Activated naive CD8-positive, alpha-beta T cell treated with anti-CD3 and anti-CD28 coated beads, Interleukin-2, amount 50 U/mL, for 24 hours (primary cell): ENCODE measurements at regions not wholly inside any gene's neighbourhood (a gene's known extent, or its start where the extent isn't known, plus 50 kb on each side); places are given as distances from the start of the nearest gene placed in this dataset.
"Not testable (repeated sequence)": the region's sequence is repeated elsewhere in the genome, so short reads cannot be mapped to it uniquely, and the experiment has no call there.

Experiments
- ATAC-seq: fragments of 150-1000 bp; cut with Tn5 transposase; one replicate; pipeline ENCODE4 v1.10.0; 2021
- DNase-seq: peaks from one replicate; pipeline ENCODE4 v3.0.0; 2021
- H3K27ac Mint-ChIP-seq: one replicate; pipeline ENCODE4 v1.8.0; 2021; ENCODE audit warnings: mild to moderate bottlenecking, mixed read lengths
- H3K27me3 Mint-ChIP-seq: one replicate; pipeline ENCODE4 v1.8.0; 2021; ENCODE audit warnings: mixed read lengths
- H3K36me3 Mint-ChIP-seq: one replicate; pipeline ENCODE4 v1.8.0; 2021; ENCODE audit warnings: low read depth, mixed read lengths
- H3K4me1 Mint-ChIP-seq: one replicate; pipeline ENCODE4 v1.8.0; 2021; ENCODE audit warnings: mixed read lengths
- H3K4me3 Mint-ChIP-seq: one replicate; pipeline ENCODE4 v1.8.0; 2021; ENCODE audit warnings: mild to moderate bottlenecking, moderate library complexity, mixed read lengths
- H3K9me3 Mint-ChIP-seq: one replicate; pipeline ENCODE4 v1.8.0; 2021; ENCODE audit warnings: mixed read lengths

GRCh38 chr5:24167806-24168205 is 477.0 kb downstream of the CDH10 start:
- Mint-ChIP-seq H3K36me3 (no peaks in the 10 kb centered on the region), H3K27me3 (no peaks in the 10 kb centered on the region), H3K4me3 (no peak overlapping the region), H3K27ac (no peak overlapping the region), H3K9me3 (peaks cover 28% of the 10 kb centered on the region), H3K4me1 (no peaks in the 10 kb centered on the region)
- no peak for DNase-seq
- no peak for ATAC-seq

GRCh38 chr5:24170026-24170425 is 474.8 kb downstream of the CDH10 start:
- ATAC-seq (no peak), DNase-seq (no peak)
- H3K4me3 Mint-ChIP-seq = no peak overlapping the region
- no peaks in the 10 kb centered on the region for H3K4me1 Mint-ChIP-seq
- H3K36me3 Mint-ChIP-seq = no peaks in the 10 kb centered on the region
- H3K27me3 Mint-ChIP-seq = no peaks in the 10 kb centered on the region
- peaks cover 28% of the 10 kb centered on the region for H3K9me3 Mint-ChIP-seq
- H3K27ac Mint-ChIP-seq = no peak overlapping the region

GRCh38 chr5:24170930-24171329 is 473.8 kb downstream of the CDH10 start:
- DNase-seq, H3K4me3 Mint-ChIP-seq, H3K27ac Mint-ChIP-seq, H3K27me3 Mint-ChIP-seq, H3K4me1 Mint-ChIP-seq, ATAC-seq, H3K36me3 Mint-ChIP-seq: not testable (repeated sequence)
- H3K9me3 Mint-ChIP-seq = peaks cover 24% of the 10 kb centered on the region

DNA sequence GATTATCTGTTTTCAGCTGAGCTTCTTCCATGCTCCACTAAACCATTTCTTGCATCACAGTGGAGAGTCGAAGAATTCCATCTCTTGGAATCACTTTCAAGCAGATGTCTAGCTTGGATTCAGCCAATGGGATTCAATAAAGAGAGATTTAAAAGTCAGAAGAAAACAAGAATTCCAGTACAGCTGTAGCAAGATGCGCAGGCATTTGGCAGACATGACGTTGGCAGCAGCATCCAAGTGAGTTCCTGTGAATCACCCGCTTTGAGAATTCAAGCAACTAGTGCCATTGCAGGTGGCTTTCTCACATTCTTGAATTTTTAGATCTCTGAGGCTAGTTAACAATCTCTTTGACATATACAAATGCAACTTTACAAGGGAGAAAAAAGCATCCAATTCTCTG is 467.0 kb downstream of the CDH10 start:
- Mint-ChIP-seq H3K4me1 (no peaks in the 10 kb centered on the region), H3K27ac (no peak overlapping the region), H3K27me3 (no peaks in the 10 kb centered on the region), H3K4me3 (no peak overlapping the region), H3K9me3 (peaks cover 26% of the 10 kb centered on the region), H3K36me3 (no peaks in the 10 kb centered on the region)
- DNase-seq (no peak), ATAC-seq (no peak)

DNA sequence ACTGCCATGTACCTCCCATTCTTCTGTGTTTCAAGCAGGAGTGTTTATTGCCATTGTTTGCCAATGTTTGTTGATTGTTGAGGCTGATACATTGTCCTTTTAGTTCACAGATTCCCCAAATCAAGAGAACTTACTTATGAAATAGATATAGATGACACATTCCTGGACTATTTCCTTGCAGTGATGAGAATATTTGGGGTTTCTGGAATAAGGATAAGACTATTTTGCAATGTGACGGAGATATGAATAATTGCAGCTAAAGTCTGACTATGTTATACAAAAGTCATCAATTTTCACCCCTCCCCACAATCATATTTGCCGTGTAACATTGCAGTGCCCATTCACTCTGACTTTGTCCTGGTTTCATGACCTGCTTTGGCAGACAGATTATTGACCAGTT is 460.8 kb downstream of the CDH10 start:
- no peak for DNase-seq
- ATAC-seq = no peak
- no peak overlapping the region for H3K27ac Mint-ChIP-seq
- H3K4me3 Mint-ChIP-seq = no peak overlapping the region
- H3K27me3 Mint-ChIP-seq = no peaks in the 10 kb centered on the region
- no peaks in the 10 kb centered on the region for H3K36me3 Mint-ChIP-seq
- peaks cover 7% of the 10 kb centered on the region for H3K9me3 Mint-ChIP-seq
- H3K4me1 Mint-ChIP-seq = no peaks in the 10 kb centered on the region

DNA sequence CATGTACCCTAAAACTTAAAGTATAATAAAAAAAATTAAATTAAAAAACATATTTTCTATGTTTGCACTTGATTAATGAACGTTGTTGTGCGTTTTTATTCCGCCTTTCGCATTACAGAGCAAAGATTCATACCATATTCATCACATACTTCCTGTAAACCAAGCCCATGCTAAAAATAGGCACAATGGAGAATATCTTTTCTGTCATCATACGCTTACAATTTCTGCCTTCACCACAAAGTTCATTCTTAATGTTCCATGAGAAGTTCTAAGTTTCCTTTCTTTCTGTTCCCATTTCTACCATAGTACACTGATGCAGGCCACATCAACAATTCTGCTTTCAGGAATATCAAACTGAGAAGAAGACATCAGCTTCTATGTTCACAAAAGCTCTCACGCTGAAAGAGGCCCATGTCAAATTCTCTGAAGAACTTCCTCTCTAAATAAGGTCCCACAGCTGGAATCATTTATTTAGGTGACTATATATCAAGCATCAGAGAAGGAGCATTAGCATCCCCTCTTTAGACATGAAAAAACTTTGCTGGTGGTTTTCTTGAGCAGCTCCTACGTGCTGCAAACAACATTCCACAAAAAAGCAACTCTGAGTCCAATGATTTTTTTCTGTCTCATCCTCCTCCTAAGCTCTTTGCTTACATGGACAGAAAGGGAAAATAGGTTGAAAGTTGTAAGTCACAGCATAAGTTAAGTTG is 456.4 kb downstream of the CDH10 start:
- Mint-ChIP-seq H3K27ac (no peak overlapping the region), H3K36me3 (no peaks in the 10 kb centered on the region), H3K4me3 (no peak overlapping the region), H3K27me3 (no peaks in the 10 kb centered on the region), H3K9me3 (peaks cover 5% of the 10 kb centered on the region), H3K4me1 (no peaks in the 10 kb centered on the region)
- DNase-seq (no peak), ATAC-seq (no peak)

GRCh38 chr5:24196789-24197188 is 448.0 kb downstream of the CDH10 start:
- Mint-ChIP-seq H3K27me3 (no peaks in the 10 kb centered on the region), H3K36me3 (no peaks in the 10 kb centered on the region), H3K4me1 (no peaks in the 10 kb centered on the region), H3K4me3 (no peak overlapping the region), H3K27ac (no peak overlapping the region), H3K9me3 (peaks cover 18% of the 10 kb centered on the region)
- DNase-seq (no peak), ATAC-seq (no peak)

DNA sequence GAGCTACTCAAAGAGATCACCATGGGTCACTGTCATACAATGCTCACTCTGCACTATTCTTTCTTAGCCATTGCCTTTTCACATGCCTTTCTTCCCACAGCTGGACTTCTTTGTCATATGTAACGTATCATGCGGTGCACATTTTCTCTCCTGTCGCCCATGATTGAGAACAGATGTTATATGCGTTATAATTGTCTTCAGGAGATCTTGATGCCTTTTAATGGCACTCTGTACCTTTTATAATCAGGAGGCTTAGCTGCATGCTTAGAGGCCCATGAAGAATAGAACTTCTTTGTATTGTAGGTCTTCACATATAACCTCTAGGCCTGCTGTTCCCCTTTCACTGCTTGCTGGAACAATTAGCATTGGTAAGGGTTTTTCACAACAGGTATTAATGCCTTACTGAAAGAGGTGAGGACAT is 436.1 kb downstream of the CDH10 start:
- Mint-ChIP-seq H3K9me3 (peaks cover 35% of the 10 kb centered on the region), H3K36me3 (no peaks in the 10 kb centered on the region), H3K27ac (no peak overlapping the region), H3K4me1 (no peaks in the 10 kb centered on the region), H3K4me3 (no peak overlapping the region), H3K27me3 (no peaks in the 10 kb centered on the region)
- no peak for DNase-seq
- no peak for ATAC-seq

GRCh38 chr5:24215114-24215513 is 429.7 kb downstream of the CDH10 start:
- H3K36me3 Mint-ChIP-seq = no peaks in the 10 kb centered on the region
- no peaks in the 10 kb centered on the region for H3K27me3 Mint-ChIP-seq
- H3K27ac Mint-ChIP-seq = no peak overlapping the region
- peaks cover 26% of the 10 kb centered on the region for H3K9me3 Mint-ChIP-seq
- DNase-seq (no peak), ATAC-seq (no peak)
- no peaks in the 10 kb centered on the region for H3K4me1 Mint-ChIP-seq
- no peak overlapping the region for H3K4me3 Mint-ChIP-seq

DNA sequence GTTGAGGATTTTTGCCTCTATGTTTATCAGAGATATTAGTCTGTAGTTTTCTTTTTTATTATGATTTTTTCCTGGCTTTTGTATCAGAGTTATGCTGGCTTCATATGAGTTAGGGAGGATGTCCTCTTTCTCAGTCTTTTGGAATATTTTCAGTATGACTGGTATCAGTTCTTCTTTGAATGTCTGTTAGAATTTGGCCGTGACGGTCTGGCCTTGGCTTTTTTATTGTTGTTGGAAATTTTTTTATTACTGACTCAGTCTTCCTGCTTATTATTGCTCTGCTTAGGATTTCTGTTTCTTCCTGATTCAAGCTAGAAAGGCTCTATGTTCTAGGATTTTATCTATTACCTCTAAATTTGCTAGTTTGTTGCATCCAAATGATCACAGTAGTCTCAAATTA is 421.9 kb downstream of the CDH10 start:
- Mint-ChIP-seq H3K4me1 (no peaks in the 10 kb centered on the region), H3K27me3 (no peaks in the 10 kb centered on the region), H3K4me3 (no peak overlapping the region), H3K36me3 (no peaks in the 10 kb centered on the region), H3K9me3 (peaks cover 26% of the 10 kb centered on the region), H3K27ac (no peak overlapping the region)
- DNase-seq (no peak), ATAC-seq (no peak)

GRCh38 chr5:24225051-24225450 is 419.7 kb downstream of the CDH10 start:
- H3K9me3 Mint-ChIP-seq = peaks cover 26% of the 10 kb centered on the region
- no peak overlapping the region for H3K27ac Mint-ChIP-seq
- H3K36me3 Mint-ChIP-seq = no peaks in the 10 kb centered on the region
- no peak for ATAC-seq
- no peaks in the 10 kb centered on the region for H3K27me3 Mint-ChIP-seq
- H3K4me1 Mint-ChIP-seq = no peaks in the 10 kb centered on the region
- H3K4me3 Mint-ChIP-seq = no peak overlapping the region
- DNase-seq = no peak

- Mint-ChIP-seq H3K27me3 (no peaks in the 10 kb centered on the region), H3K27ac (no peak overlapping the region)
- no peak for ATAC-seq
These were observed 418.3 kb downstream of the CDH10 start for GRCh38 chr5:24226479-24226878.

DNA sequence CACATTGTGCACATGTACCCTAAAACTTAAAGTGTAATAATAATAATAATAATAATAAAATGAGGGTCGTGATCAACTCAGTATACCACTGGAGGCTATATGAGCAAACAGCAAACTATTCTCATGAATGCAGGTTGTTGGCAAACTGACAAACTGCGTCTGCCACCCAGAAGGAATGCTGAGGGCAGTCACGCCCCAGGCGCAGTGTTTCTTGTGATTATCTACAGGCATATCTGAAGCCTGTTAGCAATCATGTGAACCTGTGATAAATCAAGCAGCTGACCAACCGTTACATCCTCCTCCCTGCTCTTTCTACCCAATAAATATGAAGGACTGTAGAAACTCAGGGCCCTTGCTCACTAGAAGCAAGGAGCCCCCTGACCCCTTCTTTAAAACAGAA is 416.9 kb downstream of the CDH10 start:
- not testable (repeated sequence) for H3K4me1 Mint-ChIP-seq, ATAC-seq, H3K27ac Mint-ChIP-seq, H3K4me3 Mint-ChIP-seq, DNase-seq, H3K36me3 Mint-ChIP-seq, H3K27me3 Mint-ChIP-seq
- H3K9me3 Mint-ChIP-seq = peaks cover 23% of the 10 kb centered on the region

More at GRCh38 chr5:24226479-24226878, 418.3 kb downstream of the CDH10 start:
- no peak for DNase-seq
- Mint-ChIP-seq H3K4me3 (no peak overlapping the region), H3K4me1 (no peaks in the 10 kb centered on the region), H3K36me3 (no peaks in the 10 kb centered on the region), H3K9me3 (peaks cover 26% of the 10 kb centered on the region)

DNA sequence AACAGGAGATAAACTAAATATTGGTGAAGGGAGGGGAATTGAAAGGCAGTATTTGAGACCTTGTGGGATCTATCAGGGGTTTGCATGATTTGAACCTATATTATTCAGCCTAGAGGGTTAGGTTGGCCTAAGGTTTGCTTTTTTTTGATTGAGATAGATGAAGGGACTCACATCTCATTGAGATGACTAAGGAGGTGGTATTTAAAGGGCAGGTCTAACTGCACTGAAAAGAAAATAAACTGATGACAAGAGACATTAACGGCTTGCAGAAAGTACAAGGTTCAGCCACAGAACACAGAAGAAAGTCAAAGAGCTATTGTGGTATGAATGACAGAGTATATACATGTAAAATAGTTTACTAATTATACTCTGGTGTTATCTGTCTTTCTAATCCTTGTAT is 412.7 kb downstream of the CDH10 start:
- Mint-ChIP-seq H3K27ac (no peak overlapping the region), H3K4me1 (no peaks in the 10 kb centered on the region)

DNA sequence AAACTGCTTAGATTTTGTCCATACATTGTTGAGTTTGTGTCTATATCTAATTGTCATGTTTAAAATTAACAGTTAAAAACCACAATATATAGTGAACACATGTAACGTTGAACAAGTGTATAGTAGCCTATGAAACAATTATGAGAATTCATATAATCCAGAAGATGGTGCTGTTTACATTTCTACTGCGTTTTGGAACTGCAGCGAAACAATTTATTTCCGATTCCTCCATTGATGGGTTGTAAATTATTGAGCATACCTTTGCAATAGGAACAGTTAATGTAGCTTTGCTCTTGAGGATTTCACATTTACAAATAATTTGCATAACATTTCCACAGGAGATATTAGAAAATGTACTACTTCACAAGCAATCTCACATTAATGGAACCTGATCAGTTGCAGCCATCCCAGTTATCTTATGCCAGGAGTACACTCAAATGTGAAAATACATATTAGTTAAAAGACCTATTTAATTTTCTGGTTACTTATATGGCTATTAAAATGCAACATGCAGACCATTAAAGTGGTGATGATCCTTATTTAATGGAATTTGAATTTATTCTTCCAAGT is 411.8 kb downstream of the CDH10 start:
- H3K27ac Mint-ChIP-seq = no peak overlapping the region
- H3K27me3 Mint-ChIP-seq = no peaks in the 10 kb centered on the region
- no peaks in the 10 kb centered on the region for H3K9me3 Mint-ChIP-seq
- H3K4me3 Mint-ChIP-seq = no peak overlapping the region
- ATAC-seq (no peak), DNase-seq (no peak)
- no peaks in the 10 kb centered on the region for H3K36me3 Mint-ChIP-seq
- no peaks in the 10 kb centered on the region for H3K4me1 Mint-ChIP-seq

More for the DNA sequence above, 412.7 kb downstream of the CDH10 start:
- no peaks in the 10 kb centered on the region for H3K27me3 Mint-ChIP-seq
- no peaks in the 10 kb centered on the region for H3K36me3 Mint-ChIP-seq
- no peak for DNase-seq
- H3K4me3 Mint-ChIP-seq = no peak overlapping the region
- no peaks in the 10 kb centered on the region for H3K9me3 Mint-ChIP-seq
- no peak for ATAC-seq
